ENCODE measurements at regions not wholly inside any gene's neighbourhood (a gene's known extent, or its start where the extent isn't known, plus 50 kb on each side); places are given as distances from the start of the nearest gene placed in this dataset.
"Not testable (repeated sequence)": the region's sequence is repeated elsewhere in the genome, so short reads cannot be mapped to it uniquely, and the experiment has no call there.

- intact Hi-C loops (cut with micrococcal nuclease) = no loop called here
Measured at GRCh38 chr3:103963599-103963998, 1403.1 kb upstream of the ALCAM start.

- intact Hi-C loops (cut with micrococcal nuclease) = no loop called here
Measured at GRCh38 chr3:103965764-103966163, 1400.9 kb upstream of the ALCAM start.

DNA sequence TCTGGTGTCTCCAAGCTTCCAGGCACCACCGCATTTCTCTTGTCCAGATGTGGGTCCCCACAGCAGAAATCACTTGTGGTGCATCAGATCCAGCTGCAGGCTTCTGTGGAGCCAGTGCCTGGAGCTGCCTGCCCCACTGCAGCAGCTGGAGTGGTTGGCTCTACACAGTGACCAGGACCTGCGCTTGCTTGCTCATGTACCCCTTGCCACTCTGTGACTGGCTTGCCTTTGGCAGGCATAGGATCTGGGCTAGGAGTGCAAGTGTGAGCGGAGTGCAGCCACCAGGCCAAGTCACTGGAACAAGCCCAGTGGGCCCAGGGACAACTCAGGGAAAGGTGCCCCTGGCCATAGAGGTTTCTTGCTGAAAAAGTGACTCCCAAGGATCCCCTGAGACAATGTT is 1400.0 kb upstream of the ALCAM start:
- intact Hi-C loops (cut with micrococcal nuclease) = no loop called here

GRCh38 chr3:103968131-103968530 is 1398.6 kb upstream of the ALCAM start:
- intact Hi-C loops (cut with micrococcal nuclease) = no loop called here

GRCh38 chr3:103968751-103969150 is 1398.0 kb upstream of the ALCAM start:
- intact Hi-C loops (cut with micrococcal nuclease) = no loop called here

DNA sequence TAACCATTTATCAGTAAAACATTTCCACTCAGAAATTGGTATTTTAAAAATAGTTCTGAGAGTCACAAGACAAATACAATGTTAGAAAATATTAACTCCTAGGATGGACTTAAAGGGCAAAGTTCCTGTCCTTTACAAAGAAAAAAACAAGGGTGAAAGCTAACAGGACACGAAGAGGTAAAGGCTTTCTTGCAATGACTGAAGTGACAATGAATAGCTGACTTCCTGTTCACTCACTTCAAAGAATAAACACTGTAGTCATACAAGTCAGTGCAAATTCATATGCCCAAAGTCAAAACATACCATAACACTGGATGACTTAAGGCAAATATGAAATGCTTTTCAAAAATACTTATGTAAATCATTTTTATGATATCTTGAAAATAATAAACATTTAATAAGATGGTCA is 1389.8 kb upstream of the ALCAM start:
- intact Hi-C loops (cut with micrococcal nuclease) = no loop called here

GRCh38 chr3:103977417-103977816 is 1389.3 kb upstream of the ALCAM start:
- intact Hi-C loops (cut with micrococcal nuclease) = no loop called here

GRCh38 chr3:103991461-103992115 is 1375.1 kb upstream of the ALCAM start:
- intact Hi-C loops (cut with micrococcal nuclease) = no loop called here

DNA sequence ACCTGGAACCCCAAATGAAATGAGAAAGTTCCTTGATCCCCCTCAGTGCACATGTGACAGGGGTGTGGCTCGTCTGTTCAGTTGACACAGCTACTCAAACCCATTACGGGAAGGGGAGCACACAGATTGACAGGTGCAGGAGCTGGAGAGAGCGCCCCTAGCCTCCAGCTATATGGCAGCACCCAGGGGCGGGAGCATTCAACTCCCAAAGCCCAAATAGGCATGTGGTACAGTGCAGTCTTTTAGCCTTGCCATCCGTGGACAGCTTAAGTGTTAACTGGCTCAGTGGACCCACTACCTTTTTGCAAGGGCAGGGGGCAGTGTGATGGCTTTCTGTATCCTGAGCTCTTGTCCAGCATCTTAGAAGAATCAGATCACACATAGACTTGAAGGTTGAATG is 1374.2 kb upstream of the ALCAM start:
- intact Hi-C loops (cut with micrococcal nuclease) = no loop called here

GRCh38 chr3:104004956-104005355 is 1361.8 kb upstream of the ALCAM start:
- intact Hi-C loops (cut with micrococcal nuclease) = no loop called here

GRCh38 chr3:104005815-104006214 is 1360.9 kb upstream of the ALCAM start:
- intact Hi-C loops (cut with micrococcal nuclease) = no loop called here

GRCh38 chr3:104018541-104018940 is 1348.2 kb upstream of the ALCAM start:
- intact Hi-C loops (cut with micrococcal nuclease) = no loop called here

DNA sequence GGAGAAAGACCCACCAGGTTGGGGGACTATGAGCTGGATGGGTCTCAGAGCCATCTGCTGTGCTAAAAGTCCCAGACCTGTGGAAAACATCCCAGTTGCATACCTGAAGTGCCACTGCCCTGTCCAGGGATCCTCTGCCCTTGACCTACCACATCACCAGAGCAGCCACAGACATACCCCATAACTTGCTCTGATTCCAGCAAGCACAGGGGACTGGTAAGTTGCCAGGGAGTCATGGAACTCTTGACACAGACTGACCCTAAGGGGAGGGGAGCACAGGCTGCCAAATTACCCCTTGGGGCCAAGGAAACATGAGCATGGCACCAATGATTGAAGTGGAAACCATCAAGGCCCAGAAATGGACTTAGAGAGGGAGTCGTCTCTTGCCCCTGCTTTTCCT is 1335.1 kb upstream of the ALCAM start:
- intact Hi-C loops (cut with micrococcal nuclease) = no loop called here

DNA sequence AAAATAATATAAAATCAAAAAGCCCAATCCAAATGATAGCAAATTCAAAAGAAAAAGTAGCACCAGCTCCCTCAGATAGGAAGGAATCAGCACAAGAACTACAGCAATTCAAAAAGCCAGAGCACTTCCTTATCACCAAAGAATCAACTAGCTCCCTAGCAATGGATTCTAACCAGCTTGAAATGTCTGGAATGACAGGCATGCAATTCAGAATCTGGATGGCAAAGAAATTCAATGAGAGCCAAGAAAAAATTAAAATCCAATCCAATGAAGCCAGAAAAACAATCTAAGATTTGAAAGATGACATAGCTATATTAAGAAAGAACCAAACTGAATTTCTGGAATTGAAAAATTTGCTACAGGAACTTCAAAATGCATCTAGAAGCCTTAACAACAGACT is 1334.4 kb upstream of the ALCAM start:
- intact Hi-C loops (cut with micrococcal nuclease) = no loop called here

- intact Hi-C loops (cut with micrococcal nuclease) = no loop called here
Measured at GRCh38 chr3:104040896-104041295, 1325.8 kb upstream of the ALCAM start.

DNA sequence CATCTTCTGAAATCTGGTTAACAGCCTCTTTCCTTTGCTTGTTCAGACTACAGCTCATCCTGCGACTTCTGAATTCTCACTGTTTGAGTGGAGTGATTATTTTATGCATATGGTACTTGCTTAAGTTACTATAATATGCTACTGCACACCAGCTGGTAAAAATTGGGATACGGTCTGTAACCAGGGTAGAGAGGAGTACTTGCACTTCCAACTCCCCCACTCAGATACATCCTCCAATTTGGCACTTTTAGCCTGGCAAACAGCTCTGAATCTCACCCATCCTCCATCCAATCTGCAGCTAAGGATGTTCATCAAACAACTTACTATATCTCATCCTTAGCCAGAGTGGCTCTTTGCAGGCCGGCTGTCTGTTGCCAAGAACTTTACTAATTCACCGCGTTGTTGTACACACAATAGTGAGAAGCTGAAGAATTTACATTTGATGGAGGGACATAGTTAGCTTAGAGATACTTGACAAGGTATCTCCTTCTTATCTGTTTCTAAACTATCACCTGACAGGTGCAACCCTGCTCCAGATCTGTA is 1323.6 kb upstream of the ALCAM start:
- intact Hi-C loops (cut with micrococcal nuclease) = not testable (repeated sequence)

- intact Hi-C loops (cut with micrococcal nuclease) = no loop called here
Measured at GRCh38 chr3:104044002-104044401, 1322.7 kb upstream of the ALCAM start.

DNA sequence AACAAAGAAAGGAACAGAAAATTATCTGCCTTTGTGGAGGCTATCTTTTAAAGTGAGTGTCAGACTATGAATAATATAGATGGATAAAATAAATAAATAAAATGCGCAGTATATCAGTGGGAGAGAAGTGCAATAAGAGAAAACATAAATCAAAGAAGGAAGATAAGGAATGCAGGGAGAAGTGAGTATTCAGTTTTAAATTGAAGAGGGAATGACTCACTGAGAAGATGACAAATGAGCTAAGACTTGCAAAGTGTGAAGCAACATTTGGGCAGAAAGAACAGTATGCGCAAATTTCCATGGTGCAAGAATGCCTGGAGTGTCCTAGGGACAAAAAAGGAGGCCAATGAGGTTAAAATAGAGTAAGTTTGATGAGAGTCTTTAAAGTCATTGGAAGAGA is 1300.1 kb upstream of the ALCAM start:
- intact Hi-C loops (cut with micrococcal nuclease) = no loop called here

DNA sequence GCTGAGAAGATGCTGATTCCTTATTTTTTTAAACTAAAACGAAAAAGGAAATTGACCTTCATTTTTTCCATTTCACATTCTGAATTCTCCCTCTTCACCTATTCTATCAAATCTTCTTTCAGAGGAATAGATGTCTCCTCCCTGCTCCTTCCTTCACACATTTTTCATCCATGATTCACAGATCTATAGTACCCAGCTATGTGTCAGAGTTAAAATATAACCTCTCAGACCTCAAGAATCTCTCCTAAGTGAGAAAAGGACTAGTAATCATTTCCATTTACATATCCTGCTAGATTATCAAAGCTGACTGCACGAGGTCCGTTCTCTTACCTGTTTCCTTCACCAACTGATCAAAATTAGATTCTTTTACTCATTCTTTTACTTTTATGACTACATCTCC is 1297.6 kb upstream of the ALCAM start:
- intact Hi-C loops (cut with micrococcal nuclease) = no loop called here

GRCh38 chr3:104070906-104071305 is 1295.8 kb upstream of the ALCAM start:
- intact Hi-C loops (cut with micrococcal nuclease) = no loop called here

DNA sequence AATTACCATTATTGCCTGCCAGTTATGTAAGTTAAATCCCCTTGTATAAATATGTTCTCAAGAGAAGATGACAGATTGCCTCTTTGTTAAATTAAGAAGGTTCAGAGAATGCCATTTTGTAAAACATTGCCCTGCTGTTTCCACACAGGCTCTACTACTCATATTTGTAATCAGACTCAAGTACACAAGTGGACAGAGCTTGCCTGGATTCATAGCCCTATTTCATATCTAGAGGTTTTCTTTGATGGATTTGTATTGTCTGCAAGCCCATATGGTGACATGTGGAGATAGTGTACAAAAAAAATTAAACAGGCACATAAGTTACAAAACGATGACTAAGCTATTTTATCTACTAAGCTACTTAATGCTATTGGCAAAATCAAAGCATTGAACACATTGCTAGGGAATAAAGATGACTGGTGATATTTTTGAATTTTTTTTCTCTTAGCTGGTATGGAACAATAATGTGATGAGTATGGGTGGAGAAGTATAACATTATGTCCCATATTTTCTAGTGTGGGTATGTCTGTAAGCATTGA is 1286.6 kb upstream of the ALCAM start:
- intact Hi-C loops (cut with micrococcal nuclease) = no loop called here

- intact Hi-C loops (cut with micrococcal nuclease) = no loop called here
Measured at GRCh38 chr3:104088738-104089137, 1278.0 kb upstream of the ALCAM start.

DNA sequence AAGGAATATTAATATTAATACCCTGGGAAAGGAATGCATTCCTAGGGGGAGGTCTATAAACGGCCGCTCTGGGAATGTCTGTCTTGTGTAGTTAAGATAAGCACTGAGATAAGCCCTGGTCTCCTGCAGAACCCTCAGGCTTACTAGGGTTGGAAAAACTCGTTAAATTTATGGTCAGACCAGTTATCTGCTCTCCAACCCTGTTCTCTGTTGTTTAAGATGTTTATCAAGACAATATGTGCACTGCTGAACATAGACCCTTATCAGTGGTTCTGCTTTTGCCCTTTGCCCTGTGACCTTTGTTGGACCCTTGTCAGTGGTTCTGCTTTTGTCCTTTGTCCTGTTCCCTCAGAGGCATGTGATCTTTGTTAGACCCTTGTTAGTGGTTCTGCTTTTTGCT is 1276.7 kb upstream of the ALCAM start:
- intact Hi-C loops (cut with micrococcal nuclease) = not testable (repeated sequence)

All from T-helper 2 cell treated with Interferon-gamma antibody and Interleukin-4, amounts not matched to agents 100 ng/mL and 5 ng/mL, for 36 hours (primary cell).